ENCODE measurements at regions not wholly inside any gene's neighbourhood (a gene's known extent, or its start where the extent isn't known, plus 50 kb on each side); places are given as distances from the start of the nearest gene placed in this dataset.

DNA sequence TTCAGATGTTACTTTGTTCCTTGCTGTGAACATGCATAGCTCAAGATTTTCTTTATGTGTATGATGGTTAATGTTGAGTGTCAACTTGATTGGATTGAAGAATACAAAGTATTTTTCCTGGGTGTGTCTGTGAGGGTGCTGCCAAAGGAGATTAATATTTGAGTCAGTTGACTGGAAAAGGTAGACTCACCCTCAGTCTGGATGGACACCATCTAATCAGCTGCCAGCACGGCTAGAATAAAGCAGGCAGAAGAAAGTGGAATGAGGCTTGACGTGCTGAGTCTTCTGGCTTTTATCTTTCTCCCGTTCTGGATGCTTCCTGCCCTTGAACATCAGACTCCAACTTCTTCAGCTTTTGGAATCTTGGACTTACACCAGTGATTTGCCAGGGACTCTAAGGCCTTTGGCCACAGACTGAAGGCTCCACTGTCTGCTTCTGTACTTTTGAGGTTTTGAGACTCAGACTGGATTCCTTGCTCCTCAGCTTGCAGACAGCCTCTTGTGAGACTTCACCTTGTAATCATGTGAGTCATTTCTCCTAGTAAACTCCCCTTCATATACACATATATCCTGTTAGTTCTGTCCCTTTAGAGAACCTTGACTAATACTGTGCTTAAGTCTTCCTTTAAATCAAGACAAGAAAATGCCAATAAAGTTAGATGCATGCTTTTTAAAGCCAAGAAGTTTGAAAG lies 626.6 kb downstream of the KCNT2 start:
- H3K9me3 ChIP-seq (replicated peaks; ENCODE audit: control insufficient read depth, insufficient read depth, low read length), result no peaks in the 10 kb centered on the region
- CTCF ChIA-PET, result no interaction called here
- FAIRE-seq, result no peak

More for the DNA sequence above, 626.6 kb downstream of the KCNT2 start:
- Histone ChIP-seq H3K4me2 (ENCODE audit: control insufficient read depth, insufficient read depth) (no peak overlapping the region), H3K27ac (ENCODE audit: control insufficient read depth, insufficient read depth) (no peak overlapping the region), H3K79me2 (ENCODE audit: control insufficient read depth, insufficient read depth, low read length) (no peaks in the 10 kb centered on the region), H3K4me1 (ENCODE audit: control insufficient read depth, insufficient read depth, low read length) (no peaks in the 10 kb centered on the region), H3K4me3 (no peak overlapping the region), H3K27me3 (replicated peaks in 1 of 2; ENCODE audit: control insufficient read depth in 2 of 2, insufficient read depth in 2 of 2, low read length in 1 of 2) (no peaks in the 10 kb centered on the region), H2AFZ (ENCODE audit: control insufficient read depth, low read depth, low read length) (no peak overlapping the region), H4K20me1 (ENCODE audit: control insufficient read depth, insufficient read depth) (no peaks in the 10 kb centered on the region), H3K36me3 (ENCODE audit: control insufficient read depth in 2 of 2, insufficient read depth in 2 of 2, low read length in 1 of 2) (no peaks in the 10 kb centered on the region), H3K9ac (ENCODE audit: control insufficient read depth, insufficient read depth, low read length) (no peak overlapping the region)
- TF ChIP-seq FOXK2 (IDR thresholded peaks at IDR 0.05), result no peak
- no peak for TF ChIP-seq MYB (IDR thresholded peaks at IDR 0.05; ENCODE audit: borderline replicate concordance, low read depth, low read length)
- no peak for TF ChIP-seq WRNIP1 (IDR thresholded peaks at IDR 0.05; ENCODE audit: borderline replicate concordance, low read depth, low read length)
- TF ChIP-seq NFYB (IDR thresholded peaks at IDR 0.05; ENCODE audit: insufficient read depth, low read depth, low read length), result no peak
- TF ChIP-seq KLF5 (IDR thresholded peaks at IDR 0.05; ENCODE audit: partially characterized antibody), result no peak
- TF ChIP-seq NR2C1 (IDR thresholded peaks at IDR 0.05), result no peak
- no peak for TF ChIP-seq PAX8 (IDR thresholded peaks at IDR 0.05)
- TF ChIP-seq EP300 (IDR thresholded peaks at IDR 0.05; ENCODE audit: borderline replicate concordance in 1 of 2, control insufficient read depth in 1 of 2, low read depth in 2 of 2, low read length in 2 of 2), result no peak
- TF ChIP-seq LARP7 (IDR thresholded peaks at IDR 0.05), result no peak
- no peak for TF ChIP-seq HDAC2 (IDR thresholded peaks at IDR 0.05)
- TF ChIP-seq NRF1 (conservative IDR thresholded peaks at IDR 0.05; ENCODE audit: low read depth, low read length), result no peak
- TF ChIP-seq HDGF (IDR thresholded peaks at IDR 0.05), result no peak
- TF ChIP-seq, protein P1, sequence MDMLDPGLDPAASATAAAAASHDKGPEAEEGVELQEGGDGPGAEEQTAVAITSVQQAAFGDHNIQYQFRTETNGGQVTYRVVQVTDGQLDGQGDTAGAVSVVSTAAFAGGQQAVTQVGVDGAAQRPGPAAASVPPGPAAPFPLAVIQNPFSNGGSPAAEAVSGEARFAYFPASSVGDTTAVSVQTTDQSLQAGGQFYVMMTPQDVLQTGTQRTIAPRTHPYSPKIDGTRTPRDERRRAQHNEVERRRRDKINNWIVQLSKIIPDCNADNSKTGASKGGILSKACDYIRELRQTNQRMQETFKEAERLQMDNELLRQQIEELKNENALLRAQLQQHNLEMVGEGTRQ (IDR thresholded peaks at IDR 0.05; ENCODE audit: borderline replicate concordance, low read depth, low read length), result no peak
- TF ChIP-seq, protein P2, sequence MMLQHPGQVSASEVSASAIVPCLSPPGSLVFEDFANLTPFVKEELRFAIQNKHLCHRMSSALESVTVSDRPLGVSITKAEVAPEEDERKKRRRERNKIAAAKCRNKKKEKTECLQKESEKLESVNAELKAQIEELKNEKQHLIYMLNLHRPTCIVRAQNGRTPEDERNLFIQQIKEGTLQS (IDR thresholded peaks at IDR 0.05; ENCODE audit: borderline replicate concordance, extremely low read depth, low read depth, low read length), result no peak
- no peak for TF ChIP-seq CHD4 (IDR thresholded peaks at IDR 0.05)
- TF ChIP-seq, protein P3, sequence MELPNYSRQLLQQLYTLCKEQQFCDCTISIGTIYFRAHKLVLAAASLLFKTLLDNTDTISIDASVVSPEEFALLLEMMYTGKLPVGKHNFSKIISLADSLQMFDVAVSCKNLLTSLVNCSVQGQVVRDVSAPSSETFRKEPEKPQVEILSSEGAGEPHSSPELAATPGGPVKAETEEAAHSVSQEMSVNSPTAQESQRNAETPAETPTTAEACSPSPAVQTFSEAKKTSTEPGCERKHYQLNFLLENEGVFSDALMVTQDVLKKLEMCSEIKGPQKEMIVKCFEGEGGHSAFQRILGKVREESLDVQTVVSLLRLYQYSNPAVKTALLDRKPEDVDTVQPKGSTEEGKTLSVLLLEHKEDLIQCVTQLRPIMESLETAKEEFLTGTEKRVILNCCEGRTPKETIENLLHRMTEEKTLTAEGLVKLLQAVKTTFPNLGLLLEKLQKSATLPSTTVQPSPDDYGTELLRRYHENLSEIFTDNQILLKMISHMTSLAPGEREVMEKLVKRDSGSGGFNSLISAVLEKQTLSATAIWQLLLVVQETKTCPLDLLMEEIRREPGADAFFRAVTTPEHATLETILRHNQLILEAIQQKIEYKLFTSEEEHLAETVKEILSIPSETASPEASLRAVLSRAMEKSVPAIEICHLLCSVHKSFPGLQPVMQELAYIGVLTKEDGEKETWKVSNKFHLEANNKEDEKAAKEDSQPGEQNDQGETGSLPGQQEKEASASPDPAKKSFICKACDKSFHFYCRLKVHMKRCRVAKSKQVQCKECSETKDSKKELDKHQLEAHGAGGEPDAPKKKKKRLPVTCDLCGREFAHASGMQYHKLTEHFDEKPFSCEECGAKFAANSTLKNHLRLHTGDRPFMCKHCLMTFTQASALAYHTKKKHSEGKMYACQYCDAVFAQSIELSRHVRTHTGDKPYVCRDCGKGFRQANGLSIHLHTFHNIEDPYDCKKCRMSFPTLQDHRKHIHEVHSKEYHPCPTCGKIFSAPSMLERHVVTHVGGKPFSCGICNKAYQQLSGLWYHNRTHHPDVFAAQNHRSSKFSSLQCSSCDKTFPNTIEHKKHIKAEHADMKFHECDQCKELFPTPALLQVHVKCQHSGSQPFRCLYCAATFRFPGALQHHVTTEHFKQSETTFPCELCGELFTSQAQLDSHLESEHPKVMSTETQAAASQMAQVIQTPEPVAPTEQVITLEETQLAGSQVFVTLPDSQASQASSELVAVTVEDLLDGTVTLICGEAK (IDR thresholded peaks at IDR 0.05; ENCODE audit: borderline replicate concordance), result no peak
- TF ChIP-seq SMAD1 (IDR thresholded peaks at IDR 0.05; ENCODE audit: low read depth, partially characterized antibody), result no peak
- TF ChIP-seq EED (IDR thresholded peaks at IDR 0.05; ENCODE audit: low read depth), result no peak
- no peak for TF ChIP-seq ZNF384 (IDR thresholded peaks at IDR 0.05; ENCODE audit: borderline replicate concordance, low read depth, low read length)
- RAD21 ChIA-PET (ENCODE audit: unreplicated experiment), result no interaction called here
- ATAC-seq (no peak), DNase-seq (ENCODE audit: low read depth, low spot score) (no peak)
- SMC1A ChIA-PET (ENCODE audit: uncharacterized antibody, unreplicated experiment), result no interaction called here
- no TSS peak for BruUV-seq (replicated peaks)
- POLR2A ChIA-PET, result no interaction called here
- 20% methylated on average over 3 of the region's 3 CpGs for WGBS (ENCODE audit: insufficient coverage, insufficient replicate concordance, low lambda C conversion rate, missing lambda C conversion rate)
- in situ Hi-C loops (cut with MboI) (no loop called here), intact Hi-C loops (cut with micrococcal nuclease; ENCODE audit: unreplicated experiment) (no loop called here)
